ENCODE measurements at regions not wholly inside any gene's neighbourhood (a gene's known extent, or its start where the extent isn't known, plus 50 kb on each side); places are given as distances from the start of the nearest gene placed in this dataset.

GRCh38 chr3:31357451-31357850 is 175.3 kb upstream of the STT3B start:
- Histone ChIP-seq H3K27me3 (ENCODE audit: control insufficient read depth, extremely low read depth, insufficient read depth, low read length) (no peaks in the 10 kb centered on the region), H3K9ac (ENCODE audit: control insufficient read depth, extremely low read depth, insufficient read depth, low read length) (no peak overlapping the region), H3K9me3 (ENCODE audit: control insufficient read depth, low read depth, low read length) (no peaks in the 10 kb centered on the region), H3K4me2 (ENCODE audit: control insufficient read depth, extremely low read depth, insufficient read depth, low read depth, low read length) (no peak overlapping the region), H3K27ac (ENCODE audit: control insufficient read depth, insufficient read depth, low read length) (no peak overlapping the region), H2AFZ (ENCODE audit: control insufficient read depth, low read length) (no peak overlapping the region), H4K20me1 (ENCODE audit: control insufficient read depth, extremely low read depth, insufficient read depth, low read length) (no peaks in the 10 kb centered on the region), H3K79me2 (ENCODE audit: control insufficient read depth, insufficient read depth, low read length) (no peaks in the 10 kb centered on the region), H3K9me1 (ENCODE audit: control insufficient read depth, extremely low read depth, insufficient read depth, low read length) (no peaks in the 10 kb centered on the region), H3K36me3 (ENCODE audit: control insufficient read depth in 2 of 2, extremely low read depth in 1 of 2, insufficient read depth in 2 of 2, low read length in 2 of 2) (no peaks in the 10 kb centered on the region), H3K4me3 (ENCODE audit: control insufficient read depth in 2 of 3, extremely low read depth in 1 of 3, insufficient read depth in 2 of 3, low read depth in 1 of 3, low read length in 3 of 3) (no peak overlapping the region), H3K4me1 (ENCODE audit: control insufficient read depth, extremely low read depth, insufficient read depth, low read length) (peaks cover 21% of the 10 kb centered on the region)
- FAIRE-seq = no peak
- no peak for DNase-seq (ENCODE audit: low read depth, low spot score)
- dilution Hi-C loops (cut with MboI; ENCODE audit: extremely low pct_ligation_motif_present, low sequenced_read_pairs) = no loop called here
- no peak for TF ChIP-seq EZH2 (IDR thresholded peaks at IDR 0.05; ENCODE audit: low read length)
- TF ChIP-seq CTCF (optimal IDR thresholded peaks at IDR 0.05 in 1 of 3, IDR thresholded peaks at IDR 0.05 in 1 of 3, conservative IDR thresholded peaks at IDR 0.05 in 1 of 3; ENCODE audit: extremely low read depth in 1 of 3, insufficient read depth in 2 of 3, low read length in 3 of 3) = no peak

DNA sequence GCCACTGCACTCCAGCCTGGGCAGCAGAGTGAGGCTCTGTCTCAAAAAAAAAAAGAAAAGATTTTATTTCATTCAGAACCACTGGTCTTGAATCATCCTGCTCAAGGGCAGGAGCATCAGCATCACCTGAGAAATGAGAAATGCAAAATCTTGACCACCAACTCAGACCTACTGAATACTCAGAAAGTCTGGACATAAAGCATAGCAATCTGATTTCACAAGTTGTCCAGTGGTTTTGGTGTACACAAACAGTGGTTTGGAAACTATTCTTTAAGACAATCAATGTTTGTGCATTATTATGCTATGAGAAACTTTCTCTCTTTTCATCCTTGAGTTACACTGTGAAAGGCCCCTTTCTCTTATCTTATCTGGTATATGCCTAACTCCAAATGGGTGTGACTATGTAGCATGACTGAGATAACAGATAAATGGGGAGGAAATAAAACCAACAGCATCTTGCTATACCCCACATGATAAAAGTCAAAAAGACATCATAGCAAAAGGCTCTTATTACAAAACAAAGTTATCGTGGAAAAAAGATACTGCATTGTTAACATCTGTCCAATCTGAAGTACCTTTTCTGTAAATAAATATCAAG is 174.2 kb upstream of the STT3B start:
- Histone ChIP-seq H3K36me3 (ENCODE audit: control insufficient read depth in 2 of 2, extremely low read depth in 1 of 2, insufficient read depth in 2 of 2, low read length in 2 of 2) (no peaks in the 10 kb centered on the region), H3K79me2 (ENCODE audit: control insufficient read depth, insufficient read depth, low read length) (no peaks in the 10 kb centered on the region), H3K9me1 (ENCODE audit: control insufficient read depth, extremely low read depth, insufficient read depth, low read length) (no peaks in the 10 kb centered on the region), H3K4me1 (ENCODE audit: control insufficient read depth, extremely low read depth, insufficient read depth, low read length) (peaks cover 21% of the 10 kb centered on the region), H3K9me3 (ENCODE audit: control insufficient read depth, low read depth, low read length) (no peaks in the 10 kb centered on the region), H3K27ac (ENCODE audit: control insufficient read depth, insufficient read depth, low read length) (no peak overlapping the region), H3K4me3 (ENCODE audit: control insufficient read depth in 2 of 3, extremely low read depth in 1 of 3, insufficient read depth in 2 of 3, low read depth in 1 of 3, low read length in 3 of 3) (no peak overlapping the region), H2AFZ (ENCODE audit: control insufficient read depth, low read length) (no peak overlapping the region), H3K4me2 (ENCODE audit: control insufficient read depth, extremely low read depth, insufficient read depth, low read depth, low read length) (no peak overlapping the region), H3K9ac (ENCODE audit: control insufficient read depth, extremely low read depth, insufficient read depth, low read length) (no peak overlapping the region), H3K27me3 (ENCODE audit: control insufficient read depth, extremely low read depth, insufficient read depth, low read length) (no peaks in the 10 kb centered on the region), H4K20me1 (ENCODE audit: control insufficient read depth, extremely low read depth, insufficient read depth, low read length) (no peaks in the 10 kb centered on the region)
- dilution Hi-C loops (cut with MboI; ENCODE audit: extremely low pct_ligation_motif_present, low sequenced_read_pairs) = no loop called here
- no peak for FAIRE-seq
- TF ChIP-seq CTCF (optimal IDR thresholded peaks at IDR 0.05 in 1 of 3, IDR thresholded peaks at IDR 0.05 in 1 of 3, conservative IDR thresholded peaks at IDR 0.05 in 1 of 3; ENCODE audit: extremely low read depth in 1 of 3, insufficient read depth in 2 of 3, low read length in 3 of 3) (no peak), EZH2 (IDR thresholded peaks at IDR 0.05; ENCODE audit: low read length) (no peak)
- no peak for DNase-seq (ENCODE audit: low read depth, low spot score)

Measured in keratinocyte (primary cell).